ENCODE measurements at regions not wholly inside any gene's neighbourhood (a gene's known extent, or its start where the extent isn't known, plus 50 kb on each side); places are given as distances from the start of the nearest gene placed in this dataset.

GRCh38 chr5:104084896-104085295 lies 522.3 kb upstream of the NUDT12 start:
- TF ChIP-seq CTCF (IDR thresholded peaks at IDR 0.05) (no peak), EZH2 (IDR thresholded peaks at IDR 0.05; ENCODE audit: borderline replicate concordance, insufficient read depth, low read depth, low read length, poor library complexity, severe bottlenecking) (no peak)
